ENCODE measurements at regions not wholly inside any gene's neighbourhood (a gene's known extent, or its start where the extent isn't known, plus 50 kb on each side); places are given as distances from the start of the nearest gene placed in this dataset.
A peak's percentile ranks its signal among the peaks of the same experiment; 100 is the strongest.
"Not testable (repeated sequence)": the region's sequence is repeated elsewhere in the genome, so short reads cannot be mapped to it uniquely, and the experiment has no call there.

GRCh38 chr5:1654786-1655495 is 131.2 kb upstream of the LPCAT1 start:
- TF ChIP-seq MEIS1 (CRISPR knock-in tag; IDR thresholded peaks at IDR 0.05; ENCODE audit: borderline replicate concordance) (no peak), ZNF664 (tag by site-specific recombination; IDR thresholded peaks at IDR 0.05) (no peak)
- H3K4me3 ChIP-seq (ENCODE audit: low read depth, low read length), result no peak overlapping the region
- ChIA-PET POLR2A (no interaction called here), CTCF (interaction anchor here (0.6 to 3.1 kb wide), 12 partner anchors 10 to 1430 kb away, joined by 3 to 23 read pairs (median 4); no protein-coding TSS in a partner anchor)
- no peaks in the 10 kb centered on the region for H3K4me1 ChIP-seq (ENCODE audit: control insufficient read depth, insufficient read depth, low read length)
- no peak overlapping the region for H3K27ac ChIP-seq (ENCODE audit: extremely low read depth, low read depth, low read length)
- H3K36me3 ChIP-seq (ENCODE audit: control insufficient read depth in 2 of 2, insufficient read depth in 1 of 2, low read length in 2 of 2), result no peaks in the 10 kb centered on the region
- H3K9me3 ChIP-seq (ENCODE audit: control insufficient read depth, insufficient read depth, low read depth, low read length), result no peaks in the 10 kb centered on the region

GRCh38 chr5:1653698-1654651 is 130.2 kb upstream of the LPCAT1 start:
- H3K4me3 ChIP-seq (ENCODE audit: low read depth, low read length); H3K4me1 ChIP-seq (ENCODE audit: control insufficient read depth, insufficient read depth, low read length); H3K36me3 ChIP-seq (ENCODE audit: control insufficient read depth in 2 of 2, insufficient read depth in 1 of 2, low read length in 2 of 2); POLR2A ChIA-PET; H3K27ac ChIP-seq (ENCODE audit: extremely low read depth, low read depth, low read length); H3K9me3 ChIP-seq (ENCODE audit: control insufficient read depth, insufficient read depth, low read depth, low read length): not testable (repeated sequence)
- TF ChIP-seq, protein P1, sequence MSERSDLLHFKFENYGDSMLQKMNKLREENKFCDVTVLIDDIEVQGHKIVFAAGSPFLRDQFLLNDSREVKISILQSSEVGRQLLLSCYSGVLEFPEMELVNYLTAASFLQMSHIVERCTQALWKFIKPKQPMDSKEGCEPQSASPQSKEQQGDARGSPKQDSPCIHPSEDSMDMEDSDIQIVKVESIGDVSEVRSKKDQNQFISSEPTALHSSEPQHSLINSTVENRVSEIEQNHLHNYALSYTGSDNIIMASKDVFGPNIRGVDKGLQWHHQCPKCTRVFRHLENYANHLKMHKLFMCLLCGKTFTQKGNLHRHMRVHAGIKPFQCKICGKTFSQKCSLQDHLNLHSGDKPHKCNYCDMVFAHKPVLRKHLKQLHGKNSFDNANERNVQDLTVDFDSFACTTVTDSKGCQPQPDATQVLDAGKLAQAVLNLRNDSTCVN (tag by site-specific recombination; optimal IDR thresholded peaks at IDR 0.05), result peak; percentile 37
- CTCF ChIA-PET, result interaction anchor here (0.6 to 3.1 kb wide), 12 partner anchors 9 to 1431 kb away, joined by 3 to 23 read pairs (median 4); no protein-coding TSS in a partner anchor

- no peak for TF ChIP-seq KLF8 (tag by site-specific recombination; IDR thresholded peaks at IDR 0.05)
- no peak for TF ChIP-seq MEIS1 (CRISPR knock-in tag; IDR thresholded peaks at IDR 0.05; ENCODE audit: borderline replicate concordance)
- TF ChIP-seq, protein P2, sequence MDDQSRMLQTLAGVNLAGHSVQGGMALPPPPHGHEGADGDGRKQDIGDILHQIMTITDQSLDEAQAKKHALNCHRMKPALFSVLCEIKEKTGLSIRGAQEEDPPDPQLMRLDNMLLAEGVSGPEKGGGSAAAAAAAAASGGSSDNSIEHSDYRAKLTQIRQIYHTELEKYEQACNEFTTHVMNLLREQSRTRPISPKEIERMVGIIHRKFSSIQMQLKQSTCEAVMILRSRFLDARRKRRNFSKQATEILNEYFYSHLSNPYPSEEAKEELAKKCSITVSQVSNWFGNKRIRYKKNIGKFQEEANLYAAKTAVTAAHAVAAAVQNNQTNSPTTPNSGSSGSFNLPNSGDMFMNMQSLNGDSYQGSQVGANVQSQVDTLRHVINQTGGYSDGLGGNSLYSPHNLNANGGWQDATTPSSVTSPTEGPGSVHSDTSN (CRISPR knock-in tag; IDR thresholded peaks at IDR 0.05), result 0 out of 2 replicates have a peak, but pooled peaks have one; percentile 47
- Histone ChIP-seq H3K4me3 (ENCODE audit: low read depth, low read length) (no peak overlapping the region), H3K36me3 (ENCODE audit: control insufficient read depth in 2 of 2, insufficient read depth in 1 of 2, low read length in 2 of 2) (no peaks in the 10 kb centered on the region), H3K27ac (ENCODE audit: extremely low read depth, low read depth, low read length) (no peak overlapping the region), H3K9me3 (ENCODE audit: control insufficient read depth, insufficient read depth, low read depth, low read length) (no peaks in the 10 kb centered on the region), H3K4me1 (ENCODE audit: control insufficient read depth, insufficient read depth, low read length) (no peaks in the 10 kb centered on the region)
- POLR2A ChIA-PET, result no interaction called here
- CTCF ChIA-PET, result interaction anchor here (0.6 to 3.1 kb wide), 8 partner anchors 8 to 485 kb away, joined by 3 to 23 read pairs (median 4); no protein-coding TSS in a partner anchor
These were observed 129.3 kb upstream of the LPCAT1 start for GRCh38 chr5:1652873-1653697.

DNA sequence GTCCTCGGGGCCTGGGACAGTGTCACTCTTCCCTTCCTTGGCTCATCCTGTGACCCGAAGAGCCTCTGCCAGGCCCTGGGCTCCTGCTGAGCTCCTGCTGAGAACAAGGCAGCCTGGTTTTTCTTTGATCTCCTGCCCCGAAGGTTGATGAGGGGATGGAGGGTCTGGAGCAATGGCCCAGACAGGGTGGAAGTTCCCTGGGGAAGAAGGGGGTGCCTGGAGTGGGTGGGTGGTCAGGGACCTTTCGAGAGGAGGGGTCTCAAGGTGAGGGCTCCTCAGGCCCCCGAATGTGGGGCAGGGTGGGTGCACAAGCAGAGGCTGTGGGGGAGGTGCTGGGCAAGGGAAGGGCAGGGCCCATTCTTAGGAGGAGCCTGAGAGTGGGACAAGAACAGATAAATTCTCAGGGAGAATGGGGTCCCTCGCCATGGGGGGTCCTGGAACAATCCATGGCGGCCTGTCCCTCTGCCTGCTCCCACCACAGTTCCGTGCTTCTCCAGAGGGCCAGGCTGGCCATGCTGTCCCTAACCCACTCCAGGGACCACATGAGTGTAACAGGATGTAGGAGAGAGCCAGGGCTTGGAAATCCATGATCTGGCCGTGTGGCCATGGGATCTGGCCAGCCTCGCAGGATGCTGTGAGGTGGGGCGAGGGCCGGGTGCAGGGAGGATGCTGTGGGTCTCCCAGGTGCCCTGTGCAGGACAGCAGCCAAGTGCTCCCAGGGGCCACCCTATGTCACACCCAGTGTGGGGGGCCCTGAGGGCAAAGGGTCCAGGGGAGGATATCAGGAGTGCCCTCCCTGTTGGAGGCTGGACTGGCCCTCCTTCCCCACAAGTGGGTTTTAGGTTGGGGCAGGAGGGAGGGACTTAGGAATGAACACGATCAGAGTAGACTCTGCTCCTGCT is 128.5 kb upstream of the LPCAT1 start:
- Histone ChIP-seq H3K9me3 (ENCODE audit: control insufficient read depth, insufficient read depth, low read depth, low read length) (no peaks in the 10 kb centered on the region), H3K4me1 (ENCODE audit: control insufficient read depth, insufficient read depth, low read length) (no peaks in the 10 kb centered on the region), H3K36me3 (ENCODE audit: control insufficient read depth in 2 of 2, insufficient read depth in 1 of 2, low read length in 2 of 2) (no peaks in the 10 kb centered on the region), H3K27ac (ENCODE audit: extremely low read depth, low read depth, low read length) (no peak overlapping the region), H3K4me3 (ENCODE audit: low read depth, low read length) (no peak overlapping the region)
- POLR2A ChIA-PET, result no interaction called here
- CTCF ChIA-PET, result interaction anchor here (0.7 to 3.1 kb wide), 4 partner anchors 7 to 484 kb away, joined by 3 to 23 read pairs (median 4); no protein-coding TSS in a partner anchor
- no peak for TF ChIP-seq ZXDB (tag by site-specific recombination; IDR thresholded peaks at IDR 0.05)
- TF ChIP-seq ZNF394 (tag by site-specific recombination; IDR thresholded peaks at IDR 0.05; ENCODE audit: borderline replicate concordance), result no peak
- TF ChIP-seq ZSCAN23 (tag by site-specific recombination; IDR thresholded peaks at IDR 0.05), result no peak
- no peak for TF ChIP-seq ZNF792 (tag by site-specific recombination; IDR thresholded peaks at IDR 0.05)
- TF ChIP-seq, protein P3, sequence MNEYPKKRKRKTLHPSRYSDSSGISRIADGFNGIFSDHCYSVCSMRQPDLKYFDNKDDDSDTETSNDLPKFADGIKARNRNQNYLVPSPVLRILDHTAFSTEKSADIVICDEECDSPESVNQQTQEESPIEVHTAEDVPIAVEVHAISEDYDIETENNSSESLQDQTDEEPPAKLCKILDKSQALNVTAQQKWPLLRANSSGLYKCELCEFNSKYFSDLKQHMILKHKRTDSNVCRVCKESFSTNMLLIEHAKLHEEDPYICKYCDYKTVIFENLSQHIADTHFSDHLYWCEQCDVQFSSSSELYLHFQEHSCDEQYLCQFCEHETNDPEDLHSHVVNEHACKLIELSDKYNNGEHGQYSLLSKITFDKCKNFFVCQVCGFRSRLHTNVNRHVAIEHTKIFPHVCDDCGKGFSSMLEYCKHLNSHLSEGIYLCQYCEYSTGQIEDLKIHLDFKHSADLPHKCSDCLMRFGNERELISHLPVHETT (tag by site-specific recombination; IDR thresholded peaks at IDR 0.05), result no peak
- no peak for TF ChIP-seq ZNF121 (tag by site-specific recombination; IDR thresholded peaks at IDR 0.05)
- peak; percentile 27; the same call in 1 of the 2 replicates for TF ChIP-seq KLF17 (tag by site-specific recombination; IDR thresholded peaks at IDR 0.05)
- TF ChIP-seq SP2 (tag by site-specific recombination; IDR thresholded peaks at IDR 0.05), result peak; percentile 41

Measured in HEK293 (cell line).